T follicular helper cell (primary cell): ENCODE measurements at regions not wholly inside any gene's neighbourhood (a gene's known extent, or its start where the extent isn't known, plus 50 kb on each side); places are given as distances from the start of the nearest gene placed in this dataset.
A peak's percentile ranks its signal among the peaks of the same experiment; 100 is the strongest.
"Not testable (repeated sequence)": the region's sequence is repeated elsewhere in the genome, so short reads cannot be mapped to it uniquely, and the experiment has no call there.

ENCODE experiments used
- DNase-seq: peaks from one replicate; pipeline ENCODE4 v3.0.0-alpha.2; 2020; ENCODE audit warnings: low read depth

DNA sequence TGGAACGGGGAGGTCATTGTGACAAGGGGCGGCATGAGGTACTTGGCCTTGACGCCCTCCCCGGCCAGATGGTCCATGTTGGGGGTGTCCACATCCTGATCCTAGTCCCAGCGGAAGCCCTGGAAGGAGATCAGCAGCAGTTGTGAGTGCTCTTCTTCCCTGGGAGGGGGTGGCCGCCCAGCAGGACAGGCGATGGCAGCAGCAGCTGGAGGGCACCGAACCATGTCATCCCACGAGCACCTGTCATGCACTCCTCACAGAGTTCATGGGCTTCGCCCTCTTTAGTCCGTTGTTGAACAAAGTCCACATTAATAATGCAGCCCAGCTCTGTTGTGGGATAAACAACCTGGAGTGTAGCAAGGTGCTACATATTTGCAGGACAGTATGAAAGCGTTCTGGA lies 130.7 kb downstream of the UNC93B1 start:
- DNase-seq, result not testable (repeated sequence)

DNA sequence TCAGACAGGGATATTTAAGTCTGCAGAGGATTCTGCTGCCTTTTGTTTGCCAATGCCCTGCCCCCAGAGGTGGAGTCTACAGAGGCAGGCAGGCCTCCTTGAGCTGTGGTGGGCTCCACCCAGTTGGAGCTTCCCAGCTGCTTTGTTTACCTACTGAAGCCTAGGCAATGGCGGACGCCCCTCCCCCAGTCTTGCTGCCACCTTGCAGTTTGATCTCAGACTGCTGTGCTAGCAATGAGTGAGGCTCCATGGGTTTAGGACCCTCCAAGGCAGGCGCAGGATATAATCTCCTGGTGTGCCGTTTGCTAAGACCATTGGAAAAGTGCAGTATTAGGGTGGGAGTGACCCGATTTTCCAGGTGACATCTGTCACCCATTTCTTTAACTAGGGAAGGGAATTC lies 132.7 kb downstream of the UNC93B1 start:
- DNase-seq, result not testable (repeated sequence)

GRCh38 chr11:67862896-67863295 lies 141.0 kb downstream of the UNC93B1 start:
- not testable (repeated sequence) for DNase-seq

- DNase-seq, result peak; percentile 53
Measured at GRCh38 chr11:67859513-67860161, 144.3 kb downstream of the UNC93B1 start.

GRCh38 chr11:67850747-67851146 lies 153.2 kb downstream of the UNC93B1 start:
- not testable (repeated sequence) for DNase-seq

- not testable (repeated sequence) for DNase-seq
Measured at GRCh38 chr11:67849766-67850165, 154.1 kb downstream of the UNC93B1 start.

- DNase-seq, result not testable (repeated sequence)
Measured at GRCh38 chr11:67847896-67848875, 155.7 kb downstream of the UNC93B1 start.

DNA sequence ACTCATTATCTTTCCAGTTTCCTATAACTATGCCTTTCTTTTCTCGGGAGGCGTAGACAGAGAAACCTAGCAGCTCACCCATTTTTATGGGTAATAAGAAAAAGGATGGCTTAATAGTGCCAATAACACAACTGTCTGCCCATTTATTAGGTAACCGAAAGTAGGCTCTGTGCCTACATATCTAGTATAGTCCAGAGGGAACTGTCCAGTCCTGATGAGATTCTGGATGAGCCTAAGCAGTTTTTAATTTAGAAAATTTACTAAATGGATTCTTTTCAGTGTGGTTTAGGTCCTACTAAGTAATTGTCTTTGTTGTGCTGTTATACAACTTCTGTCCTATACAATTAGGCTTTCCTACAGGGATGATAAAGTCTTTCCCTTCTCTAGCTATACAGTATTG lies 157.6 kb downstream of the UNC93B1 start:
- not testable (repeated sequence) for DNase-seq

DNA sequence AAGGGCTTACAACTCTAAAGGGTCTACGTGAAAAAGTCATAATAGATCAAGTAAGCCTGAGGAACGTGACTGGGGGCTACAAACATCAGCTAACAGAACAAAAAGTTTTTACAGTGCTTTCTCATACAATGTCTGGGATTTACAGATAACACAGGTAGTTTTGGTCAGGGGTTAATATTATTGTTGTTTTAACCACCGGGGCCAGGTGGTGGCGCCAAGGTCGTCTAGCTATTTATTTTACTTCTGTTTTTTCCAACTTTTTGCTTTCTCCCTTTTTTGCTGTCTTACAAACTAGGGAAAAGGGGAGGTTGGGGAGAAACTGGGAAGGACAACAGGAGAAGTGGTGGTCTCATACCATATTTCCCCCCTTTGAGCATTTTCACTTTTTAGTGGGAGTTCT lies 158.6 kb downstream of the UNC93B1 start:
- not testable (repeated sequence) for DNase-seq

GRCh38 chr11:67840599-67840998 lies 163.3 kb downstream of the UNC93B1 start:
- not testable (repeated sequence) for DNase-seq

GRCh38 chr11:67830152-67830551 lies 155.7 kb upstream of the ALDH3B2 start:
- DNase-seq, result not testable (repeated sequence)

GRCh38 chr11:67826951-67827296 lies 152.5 kb upstream of the ALDH3B2 start:
- DNase-seq, result not testable (repeated sequence)

DNA sequence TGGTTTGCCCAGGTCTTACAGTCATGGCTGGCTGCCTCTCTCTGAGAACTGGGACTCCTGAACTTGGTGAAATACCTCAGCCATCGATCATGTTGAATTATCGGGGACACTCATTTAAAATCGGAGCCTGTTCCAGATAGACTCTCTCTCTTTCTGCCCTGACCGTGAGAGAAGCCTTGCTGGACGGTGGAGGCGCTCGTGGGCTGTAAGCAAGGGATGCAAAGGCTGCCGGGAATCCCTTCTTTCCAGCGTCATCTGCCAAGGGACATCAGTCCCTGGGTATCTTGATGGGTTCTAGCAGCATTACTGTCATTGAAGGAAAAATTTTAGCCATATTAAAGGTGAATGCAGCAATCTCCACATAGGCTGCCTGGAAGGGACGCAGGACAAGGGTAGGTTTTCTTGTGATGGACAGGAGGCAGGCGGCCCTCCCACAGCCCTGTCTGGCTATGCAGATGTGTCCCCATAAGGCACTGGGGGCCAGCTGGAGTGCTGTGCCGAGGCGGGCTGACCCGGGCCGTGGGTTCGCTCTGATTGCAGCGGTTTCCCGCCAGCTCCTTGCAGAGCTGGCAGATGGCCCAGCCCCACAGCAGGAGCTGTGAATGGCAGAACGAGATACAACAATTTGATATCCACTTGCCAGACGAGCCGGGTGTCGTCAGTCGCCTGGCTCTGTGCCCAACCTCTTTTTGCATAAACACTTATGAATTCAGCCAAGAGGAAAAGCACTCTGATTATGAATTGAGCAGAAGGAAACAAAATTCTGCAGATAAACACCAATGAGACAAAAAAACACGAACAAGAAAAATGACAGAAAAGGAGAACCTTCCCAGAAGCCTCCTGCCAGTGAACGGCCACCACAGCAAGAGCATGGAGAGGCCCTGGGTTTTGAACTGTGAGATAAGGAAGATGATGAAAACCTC lies 151.9 kb upstream of the ALDH3B2 start:
- not testable (repeated sequence) for DNase-seq

GRCh38 chr11:67824861-67825260 lies 150.4 kb upstream of the ALDH3B2 start:
- DNase-seq, result not testable (repeated sequence)

- DNase-seq, result no peak
Measured at GRCh38 chr11:67820081-67820480, 145.7 kb upstream of the ALDH3B2 start.

- DNase-seq, result not testable (repeated sequence)
Measured at GRCh38 chr11:67817558-67817957, 143.1 kb upstream of the ALDH3B2 start.

DNA sequence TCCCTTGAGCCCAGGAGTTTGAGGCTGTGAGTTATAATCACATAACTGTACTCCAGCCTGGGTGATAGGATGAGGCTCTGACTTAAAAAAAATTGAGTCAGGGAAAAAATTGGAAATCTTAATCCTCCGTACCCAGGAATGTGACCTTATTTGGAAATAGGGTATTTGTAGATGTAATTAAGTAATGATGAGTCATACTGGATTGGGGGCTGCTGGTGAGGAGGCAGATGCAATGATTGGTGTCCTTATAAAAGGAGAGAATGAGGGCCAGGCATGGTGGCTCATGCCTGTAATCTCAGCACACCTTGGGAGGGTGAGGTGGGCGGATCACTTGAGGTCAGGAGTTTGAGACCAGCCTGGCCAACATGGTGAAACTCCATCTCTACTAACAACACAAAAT lies 134.9 kb upstream of the ALDH3B2 start:
- not testable (repeated sequence) for DNase-seq

DNA sequence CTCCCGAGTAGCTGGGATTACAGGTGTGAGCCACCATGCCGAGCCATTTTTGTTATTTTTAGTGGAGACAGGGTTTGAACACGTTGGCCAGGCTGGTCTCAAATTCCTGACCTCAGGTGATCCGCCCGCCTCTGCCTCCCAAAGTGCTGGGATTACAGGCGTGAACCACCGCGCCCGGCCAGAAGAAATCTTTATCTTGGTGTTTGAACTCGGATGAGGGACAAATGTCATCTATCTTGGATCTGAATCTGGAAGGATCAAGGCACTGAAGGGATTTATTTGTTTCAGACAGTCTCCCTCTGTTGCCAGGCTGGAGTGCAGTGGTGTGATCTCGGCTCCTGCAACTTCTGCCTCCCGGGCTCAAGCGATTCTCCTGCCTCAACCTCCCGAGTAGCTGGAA lies 133.5 kb upstream of the ALDH3B2 start:
- DNase-seq, result not testable (repeated sequence)

- DNase-seq, result not testable (repeated sequence)
Measured at GRCh38 chr11:67806728-67807235, 132.4 kb upstream of the ALDH3B2 start.

- DNase-seq, result not testable (repeated sequence)
Measured at GRCh38 chr11:67806183-67806582, 131.8 kb upstream of the ALDH3B2 start.
